GM23338 (cell line): ENCODE measurements at regions not wholly inside any gene's neighbourhood (a gene's known extent, or its start where the extent isn't known, plus 50 kb on each side); places are given as distances from the start of the nearest gene placed in this dataset.

Experiments used
- ATAC-seq: fragments of 200-7000 bp; cut with Tn5 transposase; 3 replicates; pipeline ENCODE4 v1.9.1; 2020
- DNase-seq: peaks from one replicate; pipeline ENCODE4 v3.0.0-alpha.2; 2015; ENCODE audit warnings: low spot score
- H2AFZ ChIP-seq: fragments of 200-600 bp; sonication (generic); 2 replicates; pipeline ENCODE4 v1.8.0; 2016; ENCODE audit warnings: antibody characterized with exemption, mild to moderate bottlenecking, moderate library complexity
- H3F3A ChIP-seq: fragments of 200-600 bp; sonication (generic); replicated peaks from 2 replicates; pipeline ENCODE4 v1.8.0; 2017; ENCODE audit warnings: antibody characterized with exemption, mixed run types, low read depth
- H3K27ac ChIP-seq: fragments of 200-600 bp; sonication (generic); 2 replicates; pipeline ENCODE4 v1.6.1; 2016; ENCODE audit warnings: low read depth
- H3K27me3 ChIP-seq: fragments of 200-600 bp; sonication (generic); 2 replicates; pipeline ENCODE4 v1.8.0; 2016; ENCODE audit warnings: mild to moderate bottlenecking, mixed run types, moderate library complexity; ENCODE audit not compliant: insufficient read depth
- H3K36me3 ChIP-seq: fragments of 200-600 bp; sonication (generic); 2 replicates; pipeline ENCODE4 v1.8.0; 2016; ENCODE audit warnings: mild to moderate bottlenecking; ENCODE audit not compliant: insufficient read depth
- H3K4me1 ChIP-seq: fragments of 200-600 bp; sonication (generic); 2 replicates; pipeline ENCODE4 v1.8.0; 2016; ENCODE audit warnings: mild to moderate bottlenecking, moderate library complexity; ENCODE audit not compliant: insufficient read depth
- H3K4me2 ChIP-seq: fragments of 200-600 bp; sonication (generic); 2 replicates; pipeline ENCODE4 v1.7.1; 2017; ENCODE audit warnings: mixed run types
- H3K4me3 ChIP-seq: fragments of 200-600 bp; sonication (generic); 2 replicates; pipeline ENCODE4 v1.6.1; 2016; ENCODE audit warnings: mixed run types
- H3K79me2 ChIP-seq: fragments of 200-600 bp; sonication (generic); replicated peaks from 2 replicates; pipeline ENCODE4 v1.8.0; 2017; ENCODE audit warnings: mild to moderate bottlenecking; ENCODE audit not compliant: insufficient read depth
- H3K9me2 ChIP-seq: fragments of 200-600 bp; sonication (generic); 2 replicates; pipeline ENCODE4 v1.8.0; 2017; ENCODE audit not compliant: insufficient read depth
- H4K20me1 ChIP-seq: fragments of 200-600 bp; sonication (generic); replicated peaks from 2 replicates; pipeline ENCODE4 v1.8.0; 2017; ENCODE audit warnings: mild to moderate bottlenecking; ENCODE audit not compliant: insufficient read depth
- H3K27ac Mint-ChIP-seq: 2 replicates; pipeline ENCODE4 v1.8.0; 2020; ENCODE audit warnings: inconsistent platforms, mild to moderate bottlenecking, moderate library complexity, mixed read lengths
- H3K27me3 Mint-ChIP-seq: 3 replicates; pipeline ENCODE4 v1.8.0; 2022; ENCODE audit warnings: low read depth, mild to moderate bottlenecking, moderate library complexity, mixed read lengths, inconsistent platforms; ENCODE audit not compliant: insufficient read depth, poor library complexity
- H3K36me3 Mint-ChIP-seq: 3 replicates; pipeline ENCODE4 v1.8.0; 2021; ENCODE audit warnings: low read depth, mild to moderate bottlenecking, inconsistent platforms, moderate library complexity, mixed read lengths
- H3K4me1 Mint-ChIP-seq: 3 replicates; pipeline ENCODE4 v1.8.0; 2020; ENCODE audit warnings: mild to moderate bottlenecking, inconsistent platforms, mixed read lengths
- H3K4me3 Mint-ChIP-seq: 3 replicates; pipeline ENCODE4 v1.8.0; 2021; ENCODE audit warnings: moderate library complexity, mild to moderate bottlenecking, inconsistent platforms, mixed read lengths
- H3K9me3 Mint-ChIP-seq: 3 replicates; pipeline ENCODE4 v1.8.0; 2020; ENCODE audit warnings: moderate library complexity, mild to moderate bottlenecking, inconsistent platforms, mixed read lengths
- CREB1 ChIP-seq: fragments of 250-450 bp; sonication (Bioruptor Pico); IDR thresholded peaks from 2 replicates; pipeline ENCODE4 v1.5.0; 2020; ENCODE audit warnings: low read depth, mild to moderate bottlenecking, moderate library complexity
- ETS1 ChIP-seq: IDR thresholded peaks from 2 replicates; pipeline ENCODE4 v1.6.1; 2016; ENCODE audit warnings: antibody characterized with exemption
- EZH2 ChIP-seq: fragments of 200-600 bp; sonication (generic); IDR thresholded peaks from one replicate; pipeline ENCODE4 v1.8.0; 2017; ENCODE audit warnings: antibody characterized with exemption, mild to moderate bottlenecking, low read depth; ENCODE audit not compliant: unreplicated experiment
- JUNB ChIP-seq: IDR thresholded peaks from one replicate; pipeline ENCODE4 v1.6.1; 2016; ENCODE audit warnings: antibody characterized with exemption; ENCODE audit not compliant: unreplicated experiment
- POLR2AphosphoS5 ChIP-seq: IDR thresholded peaks from 2 replicates; pipeline ENCODE4 v1.6.1; 2016; ENCODE audit warnings: antibody characterized with exemption, low read depth
- REST ChIP-seq: IDR thresholded peaks from one replicate; pipeline ENCODE4 v1.6.1; 2018; ENCODE audit warnings: antibody characterized with exemption; ENCODE audit not compliant: unreplicated experiment
- STAT1 ChIP-seq: IDR thresholded peaks from one replicate; pipeline ENCODE4 v1.6.1; 2016; ENCODE audit warnings: antibody characterized with exemption; ENCODE audit not compliant: unreplicated experiment
- ZNF114 ChIP-seq: fragments of 250-450 bp; sonication (Bioruptor Pico); IDR thresholded peaks from 2 replicates; pipeline ENCODE4 v1.5.0; 2020; ENCODE audit warnings: mild to moderate bottlenecking, moderate library complexity
- ZNF331 ChIP-seq: fragments of 250-450 bp; sonication (Bioruptor Pico); IDR thresholded peaks from 2 replicates; pipeline ENCODE4 v1.5.0; 2020; ENCODE audit warnings: low read depth, mild to moderate bottlenecking, moderate library complexity
- TF ChIP-seq, protein P1 (sequence below): fragments of 250-450 bp; sonication (Bioruptor Pico); IDR thresholded peaks from 2 replicates; pipeline ENCODE4 v1.5.0; 2020; ENCODE audit warnings: mild to moderate bottlenecking, moderate library complexity

- Mint-ChIP-seq H3K4me1 (no peaks in the 10 kb centered on the region), H3K27me3 (peaks cover 2% of the 10 kb centered on the region), H3K27ac (no peak overlapping the region), H3K4me3 (no peak overlapping the region), H3K36me3 (0 out of 3 replicates have a peak, but pooled peaks cover 3% of the 10 kb centered on the region), H3K9me3 (peaks cover 4% of the 10 kb centered on the region; the same call in 2 of the 3 replicates)
- Histone ChIP-seq H3K27me3 (no peaks in the 10 kb centered on the region), H3K4me2 (no peak overlapping the region), H3K4me1 (no peaks in the 10 kb centered on the region), H2AFZ (no peak overlapping the region), H3F3A (no peaks in the 10 kb centered on the region), H3K27ac (no peak overlapping the region), H3K9me2 (no peaks in the 10 kb centered on the region), H4K20me1 (no peaks in the 10 kb centered on the region), H3K79me2 (no peaks in the 10 kb centered on the region), H3K4me3 (no peak overlapping the region), H3K36me3 (no peaks in the 10 kb centered on the region)
- no peak for ATAC-seq
- TF ChIP-seq ZNF331 (CRISPR knock-in tag) (no peak), EZH2 (no peak)
- TF ChIP-seq, protein P1, sequence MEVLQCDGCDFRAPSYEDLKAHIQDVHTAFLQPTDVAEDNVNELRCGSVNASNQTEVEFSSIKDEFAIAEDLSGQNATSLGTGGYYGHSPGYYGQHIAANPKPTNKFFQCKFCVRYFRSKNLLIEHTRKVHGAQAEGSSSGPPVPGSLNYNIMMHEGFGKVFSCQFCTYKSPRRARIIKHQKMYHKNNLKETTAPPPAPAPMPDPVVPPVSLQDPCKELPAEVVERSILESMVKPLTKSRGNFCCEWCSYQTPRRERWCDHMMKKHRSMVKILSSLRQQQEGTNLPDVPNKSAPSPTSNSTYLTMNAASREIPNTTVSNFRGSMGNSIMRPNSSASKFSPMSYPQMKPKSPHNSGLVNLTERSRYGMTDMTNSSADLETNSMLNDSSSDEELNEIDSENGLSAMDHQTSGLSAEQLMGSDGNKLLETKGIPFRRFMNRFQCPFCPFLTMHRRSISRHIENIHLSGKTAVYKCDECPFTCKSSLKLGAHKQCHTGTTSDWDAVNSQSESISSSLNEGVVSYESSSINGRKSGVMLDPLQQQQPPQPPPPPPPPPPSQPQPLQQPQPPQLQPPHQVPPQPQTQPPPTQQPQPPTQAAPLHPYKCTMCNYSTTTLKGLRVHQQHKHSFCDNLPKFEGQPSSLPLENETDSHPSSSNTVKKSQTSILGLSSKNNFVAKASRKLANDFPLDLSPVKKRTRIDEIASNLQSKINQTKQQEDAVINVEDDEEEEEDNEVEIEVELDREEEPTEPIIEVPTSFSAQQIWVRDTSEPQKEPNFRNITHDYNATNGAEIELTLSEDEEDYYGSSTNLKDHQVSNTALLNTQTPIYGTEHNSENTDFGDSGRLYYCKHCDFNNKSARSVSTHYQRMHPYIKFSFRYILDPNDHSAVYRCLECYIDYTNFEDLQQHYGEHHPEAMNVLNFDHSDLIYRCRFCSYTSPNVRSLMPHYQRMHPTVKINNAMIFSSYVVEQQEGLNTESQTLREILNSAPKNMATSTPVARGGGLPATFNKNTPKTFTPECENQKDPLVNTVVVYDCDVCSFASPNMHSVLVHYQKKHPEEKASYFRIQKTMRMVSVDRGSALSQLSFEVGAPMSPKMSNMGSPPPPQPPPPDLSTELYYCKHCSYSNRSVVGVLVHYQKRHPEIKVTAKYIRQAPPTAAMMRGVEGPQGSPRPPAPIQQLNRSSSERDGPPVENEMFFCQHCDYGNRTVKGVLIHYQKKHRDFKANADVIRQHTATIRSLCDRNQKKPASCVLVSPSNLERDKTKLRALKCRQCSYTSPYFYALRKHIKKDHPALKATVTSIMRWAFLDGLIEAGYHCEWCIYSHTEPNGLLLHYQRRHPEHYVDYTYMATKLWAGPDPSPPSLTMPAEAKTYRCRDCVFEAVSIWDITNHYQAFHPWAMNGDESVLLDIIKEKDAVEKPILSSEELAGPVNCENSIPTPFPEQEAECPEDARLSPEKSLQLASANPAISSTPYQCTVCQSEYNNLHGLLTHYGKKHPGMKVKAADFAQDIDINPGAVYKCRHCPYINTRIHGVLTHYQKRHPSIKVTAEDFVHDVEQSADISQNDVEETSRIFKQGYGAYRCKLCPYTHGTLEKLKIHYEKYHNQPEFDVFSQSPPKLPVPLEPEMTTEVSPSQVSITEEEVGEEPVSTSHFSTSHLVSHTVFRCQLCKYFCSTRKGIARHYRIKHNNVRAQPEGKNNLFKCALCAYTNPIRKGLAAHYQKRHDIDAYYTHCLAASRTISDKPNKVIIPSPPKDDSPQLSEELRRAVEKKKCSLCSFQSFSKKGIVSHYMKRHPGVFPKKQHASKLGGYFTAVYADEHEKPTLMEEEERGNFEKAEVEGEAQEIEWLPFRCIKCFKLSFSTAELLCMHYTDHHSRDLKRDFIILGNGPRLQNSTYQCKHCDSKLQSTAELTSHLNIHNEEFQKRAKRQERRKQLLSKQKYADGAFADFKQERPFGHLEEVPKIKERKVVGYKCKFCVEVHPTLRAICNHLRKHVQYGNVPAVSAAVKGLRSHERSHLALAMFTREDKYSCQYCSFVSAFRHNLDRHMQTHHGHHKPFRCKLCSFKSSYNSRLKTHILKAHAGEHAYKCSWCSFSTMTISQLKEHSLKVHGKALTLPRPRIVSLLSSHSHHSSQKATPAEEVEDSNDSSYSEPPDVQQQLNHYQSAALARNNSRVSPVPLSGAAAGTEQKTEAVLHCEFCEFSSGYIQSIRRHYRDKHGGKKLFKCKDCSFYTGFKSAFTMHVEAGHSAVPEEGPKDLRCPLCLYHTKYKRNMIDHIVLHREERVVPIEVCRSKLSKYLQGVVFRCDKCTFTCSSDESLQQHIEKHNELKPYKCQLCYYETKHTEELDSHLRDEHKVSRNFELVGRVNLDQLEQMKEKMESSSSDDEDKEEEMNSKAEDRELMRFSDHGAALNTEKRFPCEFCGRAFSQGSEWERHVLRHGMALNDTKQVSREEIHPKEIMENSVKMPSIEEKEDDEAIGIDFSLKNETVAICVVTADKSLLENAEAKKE (CRISPR knock-in tag), result no peak
- no peak for DNase-seq
These were observed 356.4 kb downstream of the TDRD15 start for GRCh38 chr2:21480162-21480561.

DNA sequence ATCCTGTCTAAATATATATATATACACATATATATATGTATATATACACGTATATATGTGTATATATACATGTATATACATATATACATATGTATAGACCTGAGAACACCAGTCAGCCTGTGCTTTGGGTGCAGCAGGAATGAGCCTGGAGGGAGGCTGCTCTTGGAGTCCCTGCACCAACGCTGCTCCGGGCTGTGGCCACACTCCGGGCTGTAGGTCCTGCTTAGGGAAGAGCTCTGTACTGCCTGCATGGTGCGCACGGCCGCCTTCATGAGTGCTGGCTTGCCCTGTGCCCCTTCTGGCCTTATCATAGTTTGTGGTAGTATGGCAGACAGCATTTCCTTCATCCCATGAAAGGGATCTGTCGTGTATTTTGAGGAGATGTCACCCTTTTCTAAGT is 360.9 kb downstream of the TDRD15 start:
- no peaks in the 10 kb centered on the region for H3K79me2 ChIP-seq
- H3K4me2 ChIP-seq, result no peak overlapping the region
- H3K36me3 Mint-ChIP-seq, result no peaks in the 10 kb centered on the region
- no peaks in the 10 kb centered on the region for H4K20me1 ChIP-seq
- H3K36me3 ChIP-seq, result no peaks in the 10 kb centered on the region
- no peaks in the 10 kb centered on the region for H3K27me3 ChIP-seq
- no peaks in the 10 kb centered on the region for H3K4me1 ChIP-seq
- no peak overlapping the region for H3K27ac Mint-ChIP-seq
- ATAC-seq (no peak), DNase-seq (no peak)
- no peak overlapping the region for H2AFZ ChIP-seq
- H3K9me3 Mint-ChIP-seq, result no peaks in the 10 kb centered on the region; the same call in 2 of the 3 replicates
- no peaks in the 10 kb centered on the region for H3K9me2 ChIP-seq
- no peaks in the 10 kb centered on the region; the same call in 2 of the 3 replicates for H3K4me1 Mint-ChIP-seq
- no peak overlapping the region for H3K4me3 Mint-ChIP-seq
- H3K27me3 Mint-ChIP-seq, result peaks cover under 1% of the 10 kb centered on the region
- no peak overlapping the region for H3K27ac ChIP-seq
- H3K4me3 ChIP-seq, result no peak overlapping the region
- H3F3A ChIP-seq, result no peaks in the 10 kb centered on the region
- TF ChIP-seq ETS1 (no peak), STAT1 (no peak), ZNF114 (CRISPR knock-in tag) (no peak), POLR2AphosphoS5 (no peak), CREB1 (CRISPR knock-in tag) (no peak), JUNB (no peak), REST (no peak)
